Stimulated activated naive CD4-positive, alpha-beta T cell (primary cell): ENCODE measurements at regions not wholly inside any gene's neighbourhood (a gene's known extent, or its start where the extent isn't known, plus 50 kb on each side); places are given as distances from the start of the nearest gene placed in this dataset.
"Not testable (repeated sequence)": the region's sequence is repeated elsewhere in the genome, so short reads cannot be mapped to it uniquely, and the experiment has no call there.

ENCODE experiments used
- DNase-seq, 6 experiments: peaks; one replicate each; lab custom pipeline; 2025; lab: John Stamatoyannopoulos, UW

- no peak for DNase-seq
Observed at GRCh38 chr5:18461766-18462165, 827.5 kb downstream of the TAF11L14 start.

GRCh38 chr5:18465833-18466681 is 831.8 kb downstream of the TAF11L14 start:
- no peak for DNase-seq

- DNase-seq, result no peak
Observed at GRCh38 chr5:18466731-18467130, 832.5 kb downstream of the TAF11L14 start.

GRCh38 chr5:18471791-18472190 is 837.5 kb downstream of the TAF11L14 start:
- not testable (repeated sequence) for DNase-seq

GRCh38 chr5:18483451-18483850 is 849.2 kb downstream of the TAF11L14 start:
- DNase-seq, result no peak

GRCh38 chr5:18487928-18488480 is 853.7 kb downstream of the TAF11L14 start:
- no peak for DNase-seq

- no peak for DNase-seq
Observed at GRCh38 chr5:18489703-18490102, 855.4 kb downstream of the TAF11L14 start.

GRCh38 chr5:18491349-18491748 is 857.1 kb downstream of the TAF11L14 start:
- no peak for DNase-seq

GRCh38 chr5:18495157-18495556 is 860.9 kb downstream of the TAF11L14 start:
- DNase-seq, result no peak

GRCh38 chr5:18496041-18496440 is 861.8 kb downstream of the TAF11L14 start:
- no peak for DNase-seq

- no peak for DNase-seq
Observed at GRCh38 chr5:18497089-18497488, 862.8 kb downstream of the TAF11L14 start.

- DNase-seq, result no peak
Observed at GRCh38 chr5:18503797-18504328, 869.6 kb downstream of the TAF11L14 start.

- no peak for DNase-seq
Observed at GRCh38 chr5:18507114-18507513, 872.9 kb downstream of the TAF11L14 start.

- no peak for DNase-seq
Observed at GRCh38 chr5:18517641-18518380, 883.6 kb downstream of the TAF11L14 start.

GRCh38 chr5:18523380-18523779 is 889.1 kb downstream of the TAF11L14 start:
- DNase-seq, result no peak

GRCh38 chr5:18526792-18527405 is 892.6 kb downstream of the TAF11L14 start:
- DNase-seq, result no peak

GRCh38 chr5:18533137-18533536 is 898.9 kb downstream of the TAF11L14 start:
- DNase-seq, result no peak

- DNase-seq, result no peak
Observed at GRCh38 chr5:18534119-18534518, 899.9 kb downstream of the TAF11L14 start.

- not testable (repeated sequence) for DNase-seq
Observed at GRCh38 chr5:18535753-18536152, 901.5 kb downstream of the TAF11L14 start.

- DNase-seq, result no peak
Observed at GRCh38 chr5:18544421-18544820, 910.2 kb downstream of the TAF11L14 start.

GRCh38 chr5:18546591-18546990 is 912.3 kb downstream of the TAF11L14 start:
- DNase-seq, result no peak

- DNase-seq, result no peak
Observed at GRCh38 chr5:18551716-18552115, 917.5 kb downstream of the TAF11L14 start.
